ENCODE measurements at regions not wholly inside any gene's neighbourhood (a gene's known extent, or its start where the extent isn't known, plus 50 kb on each side); places are given as distances from the start of the nearest gene placed in this dataset.

DNA sequence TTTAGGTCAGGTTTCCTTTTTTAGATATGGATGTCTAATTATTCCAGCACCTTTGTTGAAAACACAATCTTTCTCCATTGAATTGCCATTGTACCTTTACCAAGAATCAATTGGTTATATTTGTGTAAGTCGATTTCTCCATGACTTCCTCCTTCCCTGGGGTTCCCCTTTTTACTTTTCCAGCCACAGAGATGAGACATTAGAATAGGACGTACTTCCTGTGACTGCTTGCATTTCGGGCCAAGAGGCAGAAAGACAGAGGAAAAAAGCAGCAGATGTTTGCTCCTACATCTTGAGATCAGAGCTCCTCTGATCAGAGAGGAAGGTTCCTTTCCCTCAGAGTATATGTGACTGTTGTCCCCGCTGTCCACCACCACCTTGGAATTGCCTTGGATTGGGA, 453.7 kb upstream of the RGS6 start:
- no peak overlapping the region for H3K4me3 ChIP-seq (ENCODE audit: low read length)
- TF ChIP-seq, protein P1, sequence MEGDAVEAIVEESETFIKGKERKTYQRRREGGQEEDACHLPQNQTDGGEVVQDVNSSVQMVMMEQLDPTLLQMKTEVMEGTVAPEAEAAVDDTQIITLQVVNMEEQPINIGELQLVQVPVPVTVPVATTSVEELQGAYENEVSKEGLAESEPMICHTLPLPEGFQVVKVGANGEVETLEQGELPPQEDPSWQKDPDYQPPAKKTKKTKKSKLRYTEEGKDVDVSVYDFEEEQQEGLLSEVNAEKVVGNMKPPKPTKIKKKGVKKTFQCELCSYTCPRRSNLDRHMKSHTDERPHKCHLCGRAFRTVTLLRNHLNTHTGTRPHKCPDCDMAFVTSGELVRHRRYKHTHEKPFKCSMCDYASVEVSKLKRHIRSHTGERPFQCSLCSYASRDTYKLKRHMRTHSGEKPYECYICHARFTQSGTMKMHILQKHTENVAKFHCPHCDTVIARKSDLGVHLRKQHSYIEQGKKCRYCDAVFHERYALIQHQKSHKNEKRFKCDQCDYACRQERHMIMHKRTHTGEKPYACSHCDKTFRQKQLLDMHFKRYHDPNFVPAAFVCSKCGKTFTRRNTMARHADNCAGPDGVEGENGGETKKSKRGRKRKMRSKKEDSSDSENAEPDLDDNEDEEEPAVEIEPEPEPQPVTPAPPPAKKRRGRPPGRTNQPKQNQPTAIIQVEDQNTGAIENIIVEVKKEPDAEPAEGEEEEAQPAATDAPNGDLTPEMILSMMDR (conservative IDR thresholded peaks at IDR 0.05; ENCODE audit: low read length): no peak
- peak; percentile 66 for DNase-seq (ENCODE audit: low read depth)

DNA sequence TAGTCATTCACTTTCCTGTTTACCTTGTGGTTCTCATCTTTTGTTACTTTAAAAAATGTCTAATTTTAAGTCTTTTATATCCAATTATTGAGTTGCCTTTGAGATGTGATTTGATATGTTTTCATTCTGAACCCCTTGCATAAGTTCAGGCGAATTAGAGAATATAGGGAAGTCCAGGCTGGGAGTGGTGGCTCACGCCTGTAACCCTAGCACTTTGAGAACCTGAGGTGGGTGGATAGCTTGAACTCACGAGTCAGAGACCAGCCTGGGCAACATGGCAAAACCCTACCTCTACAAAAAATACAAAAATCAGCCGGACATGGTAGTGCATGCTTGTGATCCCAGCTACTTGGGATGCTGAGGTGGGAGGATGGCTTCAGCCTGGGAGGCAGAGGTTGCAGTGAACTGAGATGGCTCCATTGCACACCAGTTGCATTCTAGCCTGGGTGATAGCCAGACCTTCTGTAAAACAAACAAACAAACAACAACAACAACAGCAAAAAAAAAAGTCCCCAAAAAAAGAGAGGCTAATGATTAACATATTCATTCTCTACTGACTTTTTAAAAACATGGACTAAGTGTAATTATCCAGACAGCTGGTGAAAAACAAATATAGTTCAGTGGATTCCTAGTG, 451.1 kb upstream of the RGS6 start:
- DNase-seq (ENCODE audit: low read depth): no peak
- no peak overlapping the region for H3K4me3 ChIP-seq (ENCODE audit: low read length)
- TF ChIP-seq, protein P1 (conservative IDR thresholded peaks at IDR 0.05; ENCODE audit: low read length): no peak

DNA sequence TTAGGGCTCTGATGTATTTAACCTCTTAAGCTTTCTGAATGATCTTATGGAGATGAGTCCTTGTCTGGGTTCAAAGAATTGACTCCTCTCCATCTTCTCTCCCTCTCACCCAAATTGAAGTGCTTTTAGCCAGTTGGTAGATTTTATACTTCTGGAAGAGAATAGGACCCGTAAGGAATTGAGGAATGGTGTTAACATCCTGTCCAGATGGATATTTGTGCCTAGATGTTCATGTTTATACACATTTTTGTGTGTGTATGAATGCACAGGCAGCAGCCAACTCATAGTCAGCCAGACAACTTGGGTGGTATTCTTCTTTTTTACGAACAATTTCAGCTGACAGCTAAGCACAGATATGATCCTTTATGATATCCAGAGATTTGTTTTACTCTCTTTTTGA, 449.6 kb upstream of the RGS6 start:
- DNase-seq (ENCODE audit: low read depth): peak; percentile 65
- H3K4me3 ChIP-seq (ENCODE audit: low read length): no peak overlapping the region
- TF ChIP-seq, protein P1 (conservative IDR thresholded peaks at IDR 0.05; ENCODE audit: low read length): no peak

DNA sequence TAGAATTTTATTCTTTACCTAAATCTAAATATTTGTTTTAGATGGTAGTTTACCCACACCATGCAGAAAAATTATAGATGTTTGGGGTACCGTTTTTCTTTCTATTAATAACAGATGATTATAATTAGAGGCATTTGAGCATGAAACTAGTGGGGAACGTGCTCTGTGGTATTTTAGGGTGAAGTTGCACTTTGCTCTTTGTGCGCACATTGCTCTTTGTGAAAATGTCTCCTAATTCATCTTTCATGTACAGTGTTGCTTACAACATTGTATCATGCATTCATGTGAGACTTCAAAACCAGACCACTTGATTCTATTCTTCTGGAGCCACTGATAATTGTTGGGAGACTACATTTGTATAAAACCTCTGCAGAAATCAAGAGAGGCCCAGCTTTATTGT, 449.1 kb upstream of the RGS6 start:
- DNase-seq (ENCODE audit: low read depth): no peak
- H3K4me3 ChIP-seq (ENCODE audit: low read length): no peak overlapping the region
- TF ChIP-seq, protein P1 (conservative IDR thresholded peaks at IDR 0.05; ENCODE audit: low read length): no peak

DNA sequence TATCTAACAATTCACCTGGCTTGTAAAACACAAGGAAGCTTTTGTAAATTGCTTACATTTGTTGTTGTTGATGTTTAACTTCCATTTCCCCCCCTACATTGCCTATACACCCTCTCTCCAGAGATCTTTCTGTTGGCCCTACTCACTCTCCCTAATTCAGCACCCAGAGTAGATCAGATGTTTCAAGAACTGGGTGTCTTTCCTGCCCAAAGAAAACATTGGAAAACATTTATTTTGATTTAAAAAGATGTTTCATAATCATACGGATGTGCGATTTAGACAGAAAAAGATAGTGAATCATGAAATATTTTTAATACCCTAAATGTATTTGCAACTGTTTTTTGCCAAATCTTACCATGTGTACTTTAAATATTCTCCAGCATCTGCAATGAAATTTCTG, 446.4 kb upstream of the RGS6 start:
- no peak for DNase-seq (ENCODE audit: low read depth)
- H3K4me3 ChIP-seq (ENCODE audit: low read length): no peak overlapping the region
- TF ChIP-seq, protein P1 (conservative IDR thresholded peaks at IDR 0.05; ENCODE audit: low read length): no peak

DNA sequence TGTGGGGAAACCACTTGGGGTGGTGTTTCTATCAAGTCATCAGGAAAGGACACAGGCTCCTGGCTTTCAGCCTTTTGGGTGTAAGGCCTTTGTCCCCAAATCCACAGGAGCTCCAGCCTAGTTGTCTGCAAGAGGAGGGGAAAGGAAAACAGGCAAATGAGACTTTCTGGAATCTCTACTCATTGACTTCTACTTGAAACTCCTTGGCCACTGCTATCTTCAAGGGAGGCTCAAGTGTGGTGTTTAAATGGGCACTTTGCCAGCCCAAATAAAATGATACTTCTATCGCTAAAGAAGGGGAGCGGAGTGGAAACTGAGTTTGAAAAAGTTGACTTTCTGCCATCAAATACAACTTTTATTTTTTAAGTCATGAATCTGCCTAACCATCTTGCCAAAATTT, 445.9 kb upstream of the RGS6 start:
- no peak overlapping the region for H3K4me3 ChIP-seq (ENCODE audit: low read length)
- no peak for DNase-seq (ENCODE audit: low read depth)
- TF ChIP-seq, protein P1 (conservative IDR thresholded peaks at IDR 0.05; ENCODE audit: low read length): no peak

DNA sequence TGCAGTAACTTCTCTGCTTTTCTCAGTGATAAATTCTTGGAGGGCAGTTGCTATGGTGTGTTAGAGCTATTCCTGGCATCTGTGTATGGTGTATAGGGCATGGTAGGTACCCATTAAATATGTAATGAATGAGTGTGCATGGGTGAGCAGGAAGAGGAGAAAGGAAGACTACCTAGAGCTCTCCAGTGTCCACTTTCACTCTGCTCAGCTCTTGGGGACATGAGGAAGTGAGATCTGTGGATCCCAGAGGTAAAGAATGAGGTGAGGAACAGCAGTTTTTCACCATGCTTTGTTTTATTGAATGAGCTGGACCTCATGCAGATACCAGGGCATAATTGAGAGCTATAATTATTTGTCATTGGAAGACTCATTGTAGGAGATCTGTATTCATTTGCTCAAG, 444.8 kb upstream of the RGS6 start:
- TF ChIP-seq, protein P1 (conservative IDR thresholded peaks at IDR 0.05; ENCODE audit: low read length): no peak
- no peak overlapping the region for H3K4me3 ChIP-seq (ENCODE audit: low read length)
- DNase-seq (ENCODE audit: low read depth): no peak
